CD4-positive, alpha-beta T cell treated with Interleukin-21 for 1 hour (primary cell): ENCODE measurements at regions not wholly inside any gene's neighbourhood (a gene's known extent, or its start where the extent isn't known, plus 50 kb on each side); places are given as distances from the start of the nearest gene placed in this dataset.

Experiments
- DNase-seq: peaks from one replicate; pipeline ENCODE4 v3.0.0-alpha.2; 2020

- DNase-seq = no peak
These were observed 851.6 kb upstream of the SALL3 start for GRCh38 chr18:78128004-78128403.

- DNase-seq = no peak
These were observed 850.4 kb upstream of the SALL3 start for GRCh38 chr18:78129260-78129659.

DNA sequence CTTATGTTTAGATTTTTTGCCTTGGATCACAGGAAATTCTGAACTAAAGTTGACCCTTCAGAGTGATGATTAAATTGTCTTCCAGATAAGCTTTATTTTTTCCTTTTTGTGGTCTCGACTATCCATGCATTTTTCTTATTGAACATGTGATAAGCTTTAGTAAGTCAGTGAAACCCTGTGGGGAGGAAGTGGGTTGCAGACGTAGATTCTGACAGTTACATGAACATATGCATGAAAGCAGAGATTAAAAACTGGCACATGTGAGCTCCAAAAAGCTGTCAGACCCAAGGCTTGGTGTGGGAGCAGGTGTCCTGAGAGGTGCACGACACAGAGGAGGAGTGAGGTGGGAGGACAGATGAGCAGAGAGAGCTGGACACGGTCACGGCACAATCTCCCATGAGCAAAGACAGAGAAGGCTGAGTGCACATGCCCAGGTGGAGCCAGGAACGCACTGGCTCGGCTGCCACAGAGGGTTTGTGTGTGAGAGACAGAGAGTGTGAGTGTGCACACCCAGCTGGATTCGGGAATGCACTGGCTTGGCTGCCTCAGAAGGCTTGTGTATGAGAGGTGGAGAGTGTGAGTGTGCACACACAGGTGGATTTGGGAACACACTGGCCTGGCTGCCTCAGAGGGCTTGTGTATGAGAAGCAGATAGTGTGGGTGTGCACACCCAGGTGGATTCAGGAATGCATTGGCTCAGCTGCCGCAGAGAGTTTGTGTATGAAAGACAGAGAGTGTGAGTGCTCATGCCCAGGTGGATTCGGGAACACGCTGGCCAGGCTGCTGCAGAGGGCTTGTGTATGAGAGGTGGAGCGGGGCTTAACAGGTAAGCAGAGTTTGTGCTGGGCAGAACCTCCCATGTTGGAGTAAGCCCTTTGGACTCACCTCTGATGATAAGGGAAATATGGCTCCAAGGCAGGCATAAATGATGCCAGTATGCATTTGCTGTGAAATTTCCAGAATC, 849.1 kb upstream of the SALL3 start:
- DNase-seq = no peak

- no peak for DNase-seq
These were observed 845.9 kb upstream of the SALL3 start for GRCh38 chr18:78133729-78134128.

DNA sequence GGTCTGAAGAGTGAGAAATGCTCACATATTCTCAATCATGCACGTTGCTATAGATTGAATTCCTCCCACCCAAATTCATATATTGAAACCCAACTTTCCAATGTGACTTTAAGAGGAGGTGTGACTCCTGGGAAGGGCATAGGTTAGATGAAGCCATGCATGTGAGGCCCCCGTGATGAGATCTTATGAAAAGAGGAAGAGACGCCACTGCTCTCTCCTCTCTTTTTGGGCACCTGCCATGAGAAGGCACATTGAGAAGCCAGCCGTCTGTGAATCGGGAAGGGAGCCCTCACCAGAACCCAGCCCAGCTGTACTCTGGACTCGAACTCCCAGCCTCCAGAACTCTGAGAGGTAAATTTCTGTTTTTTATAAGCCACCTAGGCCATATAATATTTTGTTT, 842.6 kb upstream of the SALL3 start:
- no peak for DNase-seq

DNA sequence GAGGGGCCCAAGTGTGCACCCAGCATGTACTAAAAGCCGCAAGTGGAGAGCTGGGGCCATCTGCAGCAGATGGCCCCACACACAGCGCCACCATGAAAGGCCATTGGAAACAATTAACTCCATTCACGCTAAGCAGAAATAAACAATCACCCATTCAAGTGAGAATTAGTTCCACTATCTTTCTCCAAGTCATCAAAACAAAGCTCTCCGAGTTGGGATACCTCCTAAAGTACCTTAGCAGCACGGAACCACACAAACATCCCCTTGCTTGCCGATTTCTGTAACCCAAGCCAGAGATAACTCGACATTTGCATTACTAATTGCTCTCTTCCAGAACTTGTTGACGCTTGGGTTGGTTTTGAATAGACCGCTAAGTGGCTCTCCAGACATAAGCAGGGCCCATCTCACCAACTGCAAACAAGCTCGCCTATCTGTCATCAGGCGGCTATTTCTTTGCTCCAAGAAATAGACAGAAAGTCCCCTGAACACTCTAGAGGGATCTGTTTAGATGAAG, 840.6 kb upstream of the SALL3 start:
- DNase-seq = no peak

DNA sequence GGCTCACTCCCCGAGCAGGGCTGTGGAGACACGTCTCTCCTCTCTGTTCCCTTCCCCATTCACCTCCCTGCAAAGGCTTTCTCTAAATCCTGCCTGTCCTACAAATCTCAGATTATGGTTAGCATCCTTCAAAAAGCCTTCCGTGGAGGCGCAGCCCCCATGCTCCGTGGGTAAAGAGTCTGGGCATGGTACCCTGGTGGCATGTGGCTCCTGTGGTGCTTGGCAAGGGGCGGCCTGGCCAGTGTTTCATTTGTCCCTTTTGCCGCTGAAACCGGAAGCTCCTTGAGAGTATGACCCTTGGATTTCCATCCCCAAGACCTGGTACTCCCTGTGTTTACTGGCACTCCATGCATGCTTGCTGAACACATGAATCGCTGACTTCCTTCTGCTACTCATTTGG, 839.3 kb upstream of the SALL3 start:
- no peak for DNase-seq

DNA sequence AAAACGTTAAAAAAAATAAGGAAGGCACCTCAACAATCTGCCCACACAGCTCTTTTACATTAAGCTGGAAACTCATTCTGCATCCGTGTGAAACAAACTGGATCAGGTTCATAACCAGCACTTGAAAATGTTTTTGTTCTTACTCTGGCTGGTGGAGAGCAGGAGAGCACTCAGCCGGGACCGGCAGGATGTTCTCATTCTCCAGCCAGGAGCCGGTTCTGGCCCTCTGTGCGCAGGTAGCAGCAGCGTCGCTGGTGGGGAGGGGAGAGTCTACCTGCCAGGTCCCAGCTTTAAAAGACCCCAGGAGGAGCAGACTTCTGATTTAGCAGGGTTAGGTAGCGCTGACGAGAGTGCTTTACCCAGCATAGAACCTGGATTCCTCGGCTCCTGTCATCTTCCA, 834.9 kb upstream of the SALL3 start:
- DNase-seq = no peak

GRCh38 chr18:78145096-78145495, 834.5 kb upstream of the SALL3 start:
- DNase-seq = no peak

DNA sequence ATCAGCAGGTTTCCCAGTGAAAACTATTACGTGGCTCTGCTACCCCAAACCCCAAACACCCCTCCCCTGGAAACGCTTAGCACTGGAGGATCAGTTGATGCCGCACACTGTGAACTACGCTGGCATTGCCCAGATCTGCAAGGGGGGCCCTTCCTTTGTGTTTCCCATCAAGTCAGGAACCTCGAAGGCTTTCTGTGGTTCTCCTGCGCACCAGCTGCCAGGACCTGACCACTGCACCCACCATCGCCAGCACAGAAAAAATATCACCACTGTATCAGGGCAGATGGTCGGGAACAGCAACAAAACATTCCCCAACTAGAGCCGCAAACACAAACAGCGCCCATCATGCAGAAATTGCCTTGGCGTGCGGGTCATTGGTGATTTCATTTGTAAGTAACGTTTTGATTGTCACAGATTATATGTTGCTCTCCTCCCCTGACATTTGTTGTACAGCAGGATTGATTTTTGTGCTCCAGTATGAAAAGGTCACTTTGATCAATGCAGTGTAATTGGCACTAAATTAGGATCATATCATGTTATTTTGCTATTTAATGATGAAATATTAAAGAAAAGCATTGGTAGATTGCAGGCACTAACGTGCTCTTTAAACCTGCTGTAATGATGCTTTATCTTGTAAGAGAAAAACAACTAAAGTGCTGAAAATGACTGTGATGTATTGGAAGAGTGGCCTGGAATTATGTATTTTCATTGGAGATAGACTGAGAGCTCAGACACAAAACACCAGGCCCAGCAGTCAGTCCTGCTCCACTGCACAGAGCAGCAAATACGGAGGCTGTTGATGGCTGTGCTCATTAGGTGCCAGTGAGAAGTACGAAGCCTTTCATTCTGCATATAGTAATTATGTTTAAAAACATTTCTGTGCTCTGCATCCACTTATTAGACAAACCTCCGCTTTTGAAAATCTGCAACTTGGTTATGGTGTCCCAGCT, 833.2 kb upstream of the SALL3 start:
- DNase-seq = no peak

DNA sequence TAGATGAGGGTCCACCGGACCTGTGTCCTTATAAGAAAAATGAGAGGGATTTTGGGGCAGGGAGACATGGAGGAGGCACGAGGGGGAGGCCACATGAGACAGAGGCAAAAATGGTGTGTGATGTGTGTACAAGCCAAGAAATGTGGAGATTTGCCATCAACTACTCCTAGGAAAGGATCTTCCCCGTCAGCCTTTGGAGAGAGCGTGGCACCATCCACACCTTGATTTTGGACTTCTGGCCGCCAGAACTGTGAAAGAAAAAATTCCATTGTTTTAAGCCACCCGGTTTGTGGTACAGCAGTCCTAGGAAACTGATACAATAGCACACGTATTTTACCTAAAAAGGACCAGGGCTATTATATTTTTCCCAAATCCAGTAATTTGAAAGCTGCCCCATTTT, 829.0 kb upstream of the SALL3 start:
- DNase-seq = no peak

- DNase-seq = no peak
These were observed 828.4 kb upstream of the SALL3 start for GRCh38 chr18:78151234-78151633.

DNA sequence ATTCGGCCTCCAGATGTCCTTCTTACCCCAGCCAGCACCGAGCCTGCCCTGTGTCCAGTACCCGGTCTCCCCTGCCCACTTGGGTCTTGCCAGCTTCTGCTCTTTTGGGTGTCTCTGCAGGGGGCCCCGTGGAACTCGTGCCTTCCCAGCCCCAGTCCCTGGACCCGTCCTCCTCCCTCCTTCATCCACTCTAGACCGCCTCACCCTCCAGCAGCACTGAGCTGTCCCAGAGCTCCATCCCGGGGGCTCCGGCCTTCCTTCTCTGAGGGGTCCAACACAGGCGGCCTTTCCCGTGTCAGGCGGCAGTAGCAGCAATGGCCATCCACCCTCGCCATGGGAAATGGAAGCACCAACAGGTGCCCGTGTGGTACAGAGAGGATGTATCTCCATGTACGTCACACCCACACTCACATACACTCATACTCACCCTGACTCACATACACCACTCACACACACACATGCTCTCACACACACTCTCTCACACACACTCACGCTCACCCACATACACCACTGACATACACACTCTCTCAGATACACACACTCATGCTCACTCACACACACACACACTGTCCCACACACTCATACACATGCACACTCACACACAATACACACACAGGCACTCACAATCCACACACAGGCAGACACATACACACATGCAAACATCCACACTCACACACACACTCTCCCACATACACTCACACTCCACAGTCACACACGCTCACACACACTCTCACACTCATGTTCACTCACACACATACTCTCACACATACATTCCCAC, 827.5 kb upstream of the SALL3 start:
- DNase-seq = no peak

GRCh38 chr18:78153362-78153761, 826.3 kb upstream of the SALL3 start:
- no peak for DNase-seq

DNA sequence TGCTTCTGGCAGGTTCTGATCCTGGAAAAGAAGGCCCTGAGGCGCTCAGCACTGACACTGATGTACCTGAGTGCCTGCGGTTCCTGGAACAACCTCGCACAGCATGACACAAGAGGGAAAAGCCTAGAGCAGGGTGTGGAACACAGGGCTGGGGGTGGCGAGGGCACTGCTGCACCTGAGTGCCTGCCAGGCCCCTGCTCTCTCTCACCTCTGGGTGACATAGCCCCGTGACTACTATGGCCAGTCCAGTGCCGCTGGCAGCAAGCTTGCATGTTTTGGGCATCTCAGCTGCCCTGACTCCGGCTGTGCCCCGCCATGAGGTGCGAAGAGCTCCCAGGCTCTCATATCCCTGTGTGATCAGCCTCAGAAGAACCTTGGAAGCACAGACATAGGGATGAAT, 825.2 kb upstream of the SALL3 start:
- DNase-seq = no peak

DNA sequence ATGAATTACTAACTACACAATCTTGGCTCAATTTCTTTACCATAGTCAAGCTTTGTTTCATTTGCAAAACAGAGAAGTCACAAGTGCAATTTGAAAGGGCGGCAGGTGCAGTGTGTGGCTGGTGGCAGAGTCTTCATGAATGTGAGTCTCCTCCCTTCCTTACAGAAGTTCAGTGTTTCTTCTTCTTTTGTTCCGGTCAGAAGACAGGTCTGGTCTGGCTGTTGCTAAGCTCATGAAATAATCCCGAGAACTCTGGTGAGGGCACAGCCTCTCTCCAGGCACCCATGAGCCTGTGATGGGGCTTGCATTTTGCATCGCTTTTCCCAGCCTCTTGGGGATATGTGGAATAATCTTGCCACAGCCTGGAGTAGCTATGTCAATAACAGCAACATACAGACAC, 824.8 kb upstream of the SALL3 start:
- DNase-seq = no peak

DNA sequence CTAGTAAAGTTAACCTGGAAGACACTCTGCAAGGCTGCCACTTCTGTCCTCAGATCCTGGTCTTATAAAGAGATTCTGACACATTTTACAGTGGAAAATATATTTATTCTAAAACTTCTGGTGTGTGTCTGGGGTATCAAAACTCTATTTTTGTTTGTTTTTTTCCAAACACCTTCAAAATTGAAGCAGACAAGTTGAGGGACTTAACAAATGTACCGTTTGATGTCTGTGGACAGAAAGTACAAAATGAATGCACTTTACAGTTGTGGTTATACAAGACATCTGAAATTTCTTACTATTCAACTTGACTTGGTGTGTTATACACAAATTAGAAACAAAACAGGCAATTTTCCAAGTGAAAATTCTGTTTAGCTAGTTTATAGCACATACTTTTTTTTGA, 823.2 kb upstream of the SALL3 start:
- no peak for DNase-seq

DNA sequence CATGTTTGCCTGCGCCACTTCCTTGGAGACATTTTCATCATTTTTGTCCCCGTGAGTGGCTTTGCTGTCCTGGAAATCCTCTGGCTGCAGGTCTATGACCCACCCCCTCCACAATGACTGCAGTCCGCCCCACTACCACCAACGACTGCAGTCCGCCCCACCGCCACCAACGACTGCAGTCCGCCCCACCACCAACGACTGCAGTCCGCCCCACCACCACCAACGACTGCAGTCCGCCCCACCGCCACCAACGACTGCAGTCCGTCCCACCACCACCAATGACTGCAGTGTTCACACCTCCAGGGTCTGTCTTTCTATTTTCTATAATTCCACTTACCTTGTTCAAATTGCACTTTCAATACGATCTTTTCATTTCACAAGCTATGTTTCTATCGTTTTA, 820.7 kb upstream of the SALL3 start:
- no peak for DNase-seq

GRCh38 chr18:78159397-78159796, 820.2 kb upstream of the SALL3 start:
- DNase-seq = no peak

- no peak for DNase-seq
These were observed 818.5 kb upstream of the SALL3 start for GRCh38 chr18:78160961-78161656.

DNA sequence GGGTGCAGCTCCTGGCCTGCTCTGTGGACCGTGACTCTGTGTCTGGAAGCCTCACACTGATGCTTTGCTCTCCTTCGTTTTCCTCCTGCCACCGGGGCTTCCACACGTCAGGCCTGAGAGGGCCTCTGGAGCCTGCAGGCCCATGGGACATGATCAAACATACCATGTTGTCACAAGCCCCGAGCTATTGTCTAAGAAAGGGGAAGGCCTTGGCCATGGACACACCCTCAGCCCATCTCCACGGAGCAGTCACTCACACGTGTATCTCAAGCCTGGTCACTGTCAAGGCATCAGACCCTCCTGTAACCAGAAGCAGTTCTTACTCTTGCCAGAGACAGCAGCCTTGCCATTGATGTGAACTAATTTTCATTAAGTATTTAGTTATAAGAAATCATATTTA, 814.1 kb upstream of the SALL3 start:
- DNase-seq = no peak

DNA sequence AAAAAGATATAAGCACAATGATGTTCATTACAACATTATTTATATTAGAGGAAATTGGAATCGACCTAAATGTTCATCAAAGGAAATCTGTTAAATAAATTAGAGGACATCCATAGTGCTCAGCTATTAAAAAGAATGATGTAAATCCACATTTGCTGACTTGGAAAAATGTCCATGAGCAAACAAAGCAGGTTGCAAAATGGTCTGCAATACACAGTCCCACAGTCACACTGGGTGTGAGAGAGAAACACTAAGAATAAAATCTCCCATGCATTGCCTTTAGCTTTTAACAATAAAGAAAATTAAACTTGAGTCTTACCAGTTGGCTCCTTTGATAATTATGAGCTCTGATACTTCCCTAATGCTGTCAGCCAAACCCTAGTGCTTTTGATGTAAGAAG, 811.1 kb upstream of the SALL3 start:
- DNase-seq = no peak
